Coronary artery (tissue), 2 donors: ENCODE measurements at regions not wholly inside any gene's neighbourhood (a gene's known extent, or its start where the extent isn't known, plus 50 kb on each side); places are given as distances from the start of the nearest gene placed in this dataset.

Experiments used
- DNase-seq: peaks from one replicate; pipeline ENCODE4 v3.0.0-alpha.2; 2017; ENCODE audit warnings: low spot score
- H3K27ac ChIP-seq, 2 donors: fragments of 200-600 bp; sonication (generic); one replicate each; pipeline ENCODE4 v1.5.1; 2016 to 2019
- H3K4me3 ChIP-seq: fragments of 200-600 bp; sonication (generic); 2 replicates; pipeline ENCODE4 v1.5.1; 2016; ENCODE audit warnings: mild to moderate bottlenecking, moderate library complexity
- TF ChIP-seq, protein P1 (sequence below): fragments of 200-600 bp; sonication (generic); IDR thresholded peaks from one replicate; pipeline ENCODE4 v1.5.1; 2019; ENCODE audit warnings: antibody characterized with exemption

DNA sequence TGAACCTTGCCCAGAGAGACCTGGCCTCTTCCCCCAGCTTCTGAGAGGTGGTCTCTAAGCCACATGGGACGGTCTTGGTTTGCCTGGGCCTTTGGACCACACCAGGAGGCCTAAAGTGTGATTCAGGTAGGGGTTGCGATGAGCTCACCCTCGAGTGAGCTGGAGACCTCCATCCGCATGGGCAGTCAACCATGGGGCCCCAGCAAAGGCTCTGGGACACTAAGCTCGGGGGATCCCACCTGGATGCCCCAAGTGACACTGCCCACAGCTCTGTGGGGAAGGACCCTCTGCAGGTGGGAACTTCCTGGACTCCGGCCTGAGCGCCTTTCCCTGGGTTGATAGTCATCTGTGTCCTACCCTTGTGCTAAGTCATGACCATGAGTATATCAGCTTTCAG, 57.1 kb upstream of the FAM20C start:
- DNase-seq, result no peak
- no peak overlapping the region for H3K4me3 ChIP-seq
- TF ChIP-seq, protein P1, sequence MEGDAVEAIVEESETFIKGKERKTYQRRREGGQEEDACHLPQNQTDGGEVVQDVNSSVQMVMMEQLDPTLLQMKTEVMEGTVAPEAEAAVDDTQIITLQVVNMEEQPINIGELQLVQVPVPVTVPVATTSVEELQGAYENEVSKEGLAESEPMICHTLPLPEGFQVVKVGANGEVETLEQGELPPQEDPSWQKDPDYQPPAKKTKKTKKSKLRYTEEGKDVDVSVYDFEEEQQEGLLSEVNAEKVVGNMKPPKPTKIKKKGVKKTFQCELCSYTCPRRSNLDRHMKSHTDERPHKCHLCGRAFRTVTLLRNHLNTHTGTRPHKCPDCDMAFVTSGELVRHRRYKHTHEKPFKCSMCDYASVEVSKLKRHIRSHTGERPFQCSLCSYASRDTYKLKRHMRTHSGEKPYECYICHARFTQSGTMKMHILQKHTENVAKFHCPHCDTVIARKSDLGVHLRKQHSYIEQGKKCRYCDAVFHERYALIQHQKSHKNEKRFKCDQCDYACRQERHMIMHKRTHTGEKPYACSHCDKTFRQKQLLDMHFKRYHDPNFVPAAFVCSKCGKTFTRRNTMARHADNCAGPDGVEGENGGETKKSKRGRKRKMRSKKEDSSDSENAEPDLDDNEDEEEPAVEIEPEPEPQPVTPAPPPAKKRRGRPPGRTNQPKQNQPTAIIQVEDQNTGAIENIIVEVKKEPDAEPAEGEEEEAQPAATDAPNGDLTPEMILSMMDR, result no peak
- H3K27ac ChIP-seq, result no peak overlapping the region

DNA sequence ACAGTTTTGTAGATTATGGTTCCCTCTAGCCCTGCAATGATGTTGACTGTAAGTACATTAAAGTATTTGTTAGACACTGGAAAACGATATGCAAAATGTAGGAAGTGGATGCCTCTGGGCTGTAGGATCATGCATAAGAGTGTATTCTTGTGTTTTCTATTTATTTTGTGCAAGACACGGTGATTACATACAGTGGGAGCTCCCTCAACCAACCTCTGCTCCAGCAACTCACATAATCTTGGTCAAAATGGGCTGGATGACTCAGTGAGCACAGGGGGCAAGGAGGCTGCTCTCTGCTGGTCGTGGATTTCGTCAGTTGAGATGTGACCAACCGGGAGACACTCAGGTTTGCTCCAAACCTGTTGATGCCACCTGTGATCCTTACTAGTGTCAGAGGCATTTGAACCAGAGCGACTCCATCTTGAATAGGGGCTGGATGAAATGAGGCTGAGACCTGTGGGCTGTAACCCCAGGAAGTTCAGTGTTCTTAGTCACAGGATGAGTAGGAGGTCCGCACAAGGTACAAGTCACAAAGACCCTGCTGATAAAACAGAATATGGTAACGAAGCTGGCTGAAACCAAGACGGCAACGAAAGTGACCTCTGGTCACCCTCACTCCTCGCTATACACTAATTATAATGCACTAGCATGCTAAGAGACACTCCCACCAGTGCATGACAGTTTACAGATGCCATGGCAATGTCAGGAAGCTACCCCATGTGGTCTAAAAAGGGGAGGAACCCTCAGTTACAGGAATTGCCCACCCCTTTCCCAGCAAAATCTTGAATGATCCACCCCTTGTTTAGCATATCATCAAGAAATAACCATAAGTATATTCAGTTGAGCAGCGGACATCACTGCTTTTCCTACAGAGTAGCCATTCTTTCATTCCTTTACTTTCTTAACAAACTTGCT, 56.4 kb upstream of the FAM20C start:
- no peak overlapping the region for H3K27ac ChIP-seq
- TF ChIP-seq, protein P1, result no peak
- DNase-seq, result no peak
- no peak overlapping the region for H3K4me3 ChIP-seq

DNA sequence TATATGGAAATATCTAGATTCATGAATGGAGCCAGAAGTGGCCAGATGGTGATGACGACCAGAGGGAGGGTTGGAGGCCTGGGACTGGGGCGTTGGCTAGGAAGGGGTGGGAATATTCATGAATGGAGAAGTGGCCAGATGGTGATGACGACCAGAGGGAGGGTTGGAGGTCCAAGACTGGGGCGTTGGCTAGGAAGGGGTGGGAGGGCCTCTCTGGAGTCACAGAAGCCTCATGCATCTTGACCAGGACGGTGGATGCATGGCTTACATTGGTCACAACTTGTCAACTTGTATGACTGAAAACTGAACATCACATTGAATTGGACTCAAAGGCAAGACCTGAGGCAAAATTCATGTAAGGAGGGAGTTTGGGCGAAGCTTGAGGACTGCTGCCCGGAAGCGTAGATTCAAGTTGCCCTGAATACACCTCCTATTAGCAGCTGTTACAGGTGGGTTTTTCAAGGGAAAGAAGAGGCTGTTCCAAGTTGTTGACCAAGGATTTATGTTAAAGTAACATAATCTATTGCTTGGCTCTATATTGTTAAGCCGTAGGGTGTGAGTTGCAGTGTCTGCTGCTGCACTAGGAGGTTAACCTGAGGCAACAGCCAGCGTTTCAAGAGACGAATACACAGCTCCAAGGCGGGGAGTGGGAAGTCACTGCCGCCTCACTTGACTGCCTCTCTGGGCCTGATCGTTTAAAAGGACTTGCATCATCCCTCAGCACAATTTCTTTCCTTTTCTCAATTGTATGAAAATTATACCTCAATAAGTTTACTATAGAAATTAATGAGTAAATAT, 55.1 kb upstream of the FAM20C start:
- H3K4me3 ChIP-seq, result no peak overlapping the region
- no peak for DNase-seq
- H3K27ac ChIP-seq, result no peak overlapping the region
- TF ChIP-seq, protein P1, result no peak

DNA sequence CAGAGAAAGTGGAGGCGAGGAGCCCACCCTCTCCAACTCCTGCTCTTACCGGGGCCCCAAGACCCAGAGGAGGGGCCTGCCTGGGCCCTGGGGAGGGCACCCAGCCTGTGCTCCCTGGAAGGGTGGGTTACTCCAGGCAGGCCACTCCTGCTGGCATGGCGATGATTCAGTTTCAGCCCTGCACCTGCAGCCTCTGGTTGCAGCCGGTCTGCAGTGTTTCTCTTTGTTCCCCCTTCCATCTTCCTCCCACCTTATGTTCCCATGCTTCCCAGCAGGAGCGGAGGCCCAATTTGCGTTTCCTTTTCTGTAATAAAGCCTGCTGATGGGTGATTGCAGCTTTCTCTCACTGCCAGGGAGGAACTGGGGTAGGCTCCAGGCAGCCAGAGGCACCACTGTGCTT, 53.2 kb upstream of the FAM20C start:
- no peak overlapping the region for H3K27ac ChIP-seq
- no peak for DNase-seq
- H3K4me3 ChIP-seq, result no peak overlapping the region
- TF ChIP-seq, protein P1, result no peak

DNA sequence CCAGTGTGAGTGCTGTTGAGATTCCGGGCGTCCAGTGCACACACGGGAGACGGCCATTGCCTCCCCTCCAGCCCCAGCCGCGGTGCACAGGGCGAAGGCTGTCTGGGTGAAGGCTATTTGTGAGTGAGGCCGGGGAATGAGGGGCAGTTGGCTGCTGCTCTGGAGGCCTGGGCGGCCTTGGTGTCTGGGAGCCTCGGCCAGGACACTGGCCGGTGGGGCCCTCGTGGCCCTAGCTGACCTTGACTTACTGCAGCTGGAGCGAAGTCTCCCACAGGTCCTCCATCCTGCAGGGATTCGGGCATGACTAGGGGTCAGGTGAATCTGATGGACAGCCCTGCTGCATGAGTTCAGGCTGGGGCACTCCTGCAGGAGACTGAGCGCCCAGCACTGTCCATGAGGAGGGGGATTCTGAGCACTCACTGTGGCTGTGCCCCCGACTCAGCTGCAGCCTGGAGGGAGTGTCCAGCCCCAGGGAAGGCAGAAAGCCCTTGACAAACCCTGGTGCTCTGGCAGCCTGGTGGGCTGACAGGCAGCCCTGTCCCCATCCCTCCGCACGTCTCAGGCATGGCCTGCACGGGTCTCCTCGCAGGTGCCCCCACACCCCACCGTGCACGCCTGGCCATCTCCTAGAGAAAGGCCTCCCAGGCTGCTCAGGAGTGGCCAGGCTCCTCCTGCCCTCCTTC, 52.7 kb upstream of the FAM20C start:
- no peak for DNase-seq
- no peak overlapping the region for H3K27ac ChIP-seq
- no peak overlapping the region for H3K4me3 ChIP-seq
- TF ChIP-seq, protein P1, result no peak

DNA sequence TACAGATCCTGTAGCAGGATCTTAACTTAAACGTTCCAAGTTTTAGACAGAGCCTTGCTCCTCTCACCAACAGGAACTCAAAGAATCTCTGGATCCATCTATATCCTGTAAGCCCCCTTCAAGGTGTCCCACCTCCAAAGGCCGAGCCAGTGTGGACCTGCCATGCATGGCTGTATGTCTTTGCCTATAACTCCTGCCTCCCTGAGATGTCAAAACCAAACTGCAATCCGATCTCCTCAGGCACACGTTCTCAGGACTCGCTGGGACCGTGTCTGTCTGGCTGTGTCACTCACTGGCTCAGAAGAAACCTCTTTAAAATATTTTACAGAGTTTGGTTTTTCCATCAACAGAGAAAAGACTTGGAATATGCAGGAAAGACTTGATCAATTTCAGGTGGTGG, 51.4 kb upstream of the FAM20C start:
- TF ChIP-seq, protein P1, result no peak
- DNase-seq, result no peak
- no peak overlapping the region for H3K27ac ChIP-seq
- no peak overlapping the region for H3K4me3 ChIP-seq
